GM12892 (cell line): ENCODE measurements at regions not wholly inside any gene's neighbourhood (a gene's known extent, or its start where the extent isn't known, plus 50 kb on each side); places are given as distances from the start of the nearest gene placed in this dataset.

Source experiments
- POLR2A ChIP-seq: IDR thresholded peaks from 2 replicates; pipeline ENCODE4 v1.6.1; 2011; ENCODE audit warnings: low read depth, low read length, control low read depth
- POLR2AphosphoS5 ChIP-seq: IDR thresholded peaks from 2 replicates; pipeline ENCODE4 v1.6.1; 2011; ENCODE audit warnings: low read depth, low read length, control low read depth
- TAF1 ChIP-seq: IDR thresholded peaks from 2 replicates; pipeline ENCODE4 v1.6.1; 2011; ENCODE audit warnings: low read depth, mild to moderate bottlenecking, control low read depth, low read length, borderline replicate concordance

DNA sequence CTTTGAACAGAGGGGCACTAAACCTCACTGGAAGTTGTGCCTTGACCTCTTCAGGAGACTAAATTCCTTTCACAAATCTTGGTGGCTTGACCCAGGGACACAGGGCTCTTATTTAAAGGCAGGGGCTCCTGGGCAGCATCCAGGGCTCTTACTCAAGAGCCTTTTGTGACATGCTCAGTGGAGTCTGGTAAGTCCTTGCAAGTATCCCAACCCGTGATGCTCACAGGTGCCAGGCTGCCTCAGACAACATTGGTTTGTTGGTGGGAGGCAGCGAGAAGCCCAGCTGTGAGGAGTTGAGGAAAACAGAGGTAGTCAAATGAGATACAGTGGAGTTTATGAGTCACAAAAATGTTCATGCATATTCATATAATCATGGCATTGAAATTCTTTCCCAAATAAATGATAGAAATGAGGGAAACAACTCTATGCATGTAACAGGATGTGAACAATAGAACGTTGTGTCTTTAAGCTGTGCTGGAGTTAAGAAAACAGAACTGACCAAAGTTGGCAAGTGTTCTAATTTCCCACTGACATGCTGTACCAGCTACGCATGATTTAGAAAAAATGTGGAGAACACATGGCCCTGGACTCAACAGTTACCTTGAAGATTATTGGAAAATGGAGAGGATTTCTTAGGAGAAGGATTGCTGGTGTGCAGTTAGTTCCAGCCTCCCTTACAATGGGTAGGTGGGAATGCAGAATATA lies 654.5 kb upstream of the COBL start:
- TF ChIP-seq POLR2AphosphoS5 = no peak
- no peak for TF ChIP-seq POLR2A
- TF ChIP-seq TAF1 = no peak
